Left forelimb (tissue), 1 donor: ENCODE measurements at regions not wholly inside any gene's neighbourhood (a gene's known extent, or its start where the extent isn't known, plus 50 kb on each side); places are given as distances from the start of the nearest gene placed in this dataset.
"Not testable (repeated sequence)": the region's sequence is repeated elsewhere in the genome, so short reads cannot be mapped to it uniquely, and the experiment has no call there.

Source experiments
- DNase-seq: peaks from one replicate; pipeline ENCODE4 v3.0.0-alpha.2; 2018; ENCODE audit warnings: low spot score

DNA sequence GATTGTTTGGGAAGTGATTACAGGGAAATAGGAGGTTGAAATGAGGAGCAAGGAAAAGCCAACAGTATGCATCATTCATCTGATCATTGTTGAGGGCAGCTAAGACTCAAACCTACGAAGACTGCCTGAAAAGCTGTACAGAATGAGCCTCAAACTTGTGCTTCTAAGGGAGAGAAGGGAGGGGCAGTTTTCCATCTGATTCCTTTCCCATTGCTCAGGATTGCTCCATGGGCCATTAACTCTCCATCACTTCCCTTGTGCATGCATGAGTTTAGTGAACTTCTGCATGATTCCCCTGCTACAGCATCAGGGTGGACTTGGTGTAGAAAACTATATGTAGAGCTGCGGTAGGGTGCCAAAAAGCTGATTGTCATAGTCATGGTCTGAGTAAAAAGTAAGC is 742.7 kb upstream of the SLC35B3 start:
- no peak for DNase-seq

DNA sequence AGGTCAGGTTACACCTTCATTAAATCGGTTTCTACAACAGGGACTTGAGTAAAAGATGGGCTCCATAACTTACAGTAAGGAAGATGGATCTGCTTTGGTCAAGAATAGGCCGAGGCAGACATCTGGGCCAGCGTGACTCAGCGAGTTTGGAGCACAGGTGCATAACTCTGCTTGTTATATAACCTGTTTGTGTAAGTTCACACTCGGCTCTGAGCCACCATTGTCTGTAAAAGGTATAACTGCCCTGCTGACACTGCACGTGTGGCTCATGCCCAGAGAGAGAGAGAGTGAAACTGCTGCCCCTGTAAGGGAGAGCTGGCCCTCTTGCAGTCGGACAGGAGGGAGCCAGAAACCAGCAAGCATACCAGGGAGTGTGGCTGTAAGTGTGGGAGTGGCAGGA is 737.9 kb upstream of the SLC35B3 start:
- DNase-seq, result no peak

DNA sequence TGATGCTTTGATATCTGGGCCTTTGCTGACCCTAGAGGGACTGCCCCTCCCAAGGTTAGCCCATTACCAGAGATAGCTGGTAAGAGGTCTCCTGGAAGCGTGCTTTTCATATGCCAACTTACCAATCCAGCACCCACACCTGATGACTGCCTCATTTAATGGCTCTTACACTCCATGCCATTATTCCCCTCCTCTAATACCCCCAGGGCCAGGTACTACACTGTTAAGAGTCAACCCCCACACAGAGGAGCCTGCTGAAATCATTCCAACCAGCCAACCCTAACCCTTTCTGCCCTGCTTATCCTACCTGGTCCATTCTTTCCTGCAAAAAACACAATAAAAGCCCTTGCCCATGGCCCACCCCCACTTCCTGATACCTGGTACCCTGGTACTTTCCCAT is 736.8 kb upstream of the SLC35B3 start:
- no peak for DNase-seq

DNA sequence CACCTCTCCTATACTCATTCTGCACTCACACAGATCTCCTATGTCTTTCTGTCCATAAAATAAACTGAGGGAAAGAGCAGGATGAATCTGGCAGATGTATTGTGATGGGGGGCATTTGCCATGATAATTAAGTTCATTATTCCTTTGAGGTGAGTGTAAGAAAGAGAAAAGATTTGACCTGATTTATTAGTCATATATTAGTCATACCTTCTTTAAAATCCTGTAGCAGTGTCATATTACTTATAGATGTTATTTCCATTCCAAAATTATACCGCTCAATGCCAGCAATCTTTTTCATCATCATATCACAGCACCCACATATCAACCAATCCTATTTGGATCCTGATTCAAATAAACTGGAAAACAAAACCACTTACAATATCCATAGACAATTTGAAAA is 733.3 kb upstream of the SLC35B3 start:
- DNase-seq, result no peak

DNA sequence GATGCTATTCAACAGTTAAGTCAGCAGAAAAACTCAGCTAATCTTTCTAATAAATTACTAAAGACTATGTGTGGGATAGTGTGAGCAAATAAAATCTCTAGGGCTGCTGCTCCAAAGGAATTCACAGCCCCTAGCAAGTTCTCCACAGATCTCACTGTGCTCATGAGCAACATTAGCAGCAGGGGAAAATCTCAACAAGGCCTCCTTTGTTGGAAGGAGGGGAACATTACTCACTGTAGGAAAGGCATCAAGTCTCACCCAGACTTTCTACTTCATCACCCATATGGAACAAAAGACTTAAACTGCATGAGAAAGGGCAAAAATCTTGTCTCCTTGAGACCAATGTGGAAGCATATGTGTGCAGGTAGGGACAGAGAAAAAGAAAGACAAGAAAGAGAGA is 726.4 kb upstream of the SLC35B3 start:
- DNase-seq, result no peak

DNA sequence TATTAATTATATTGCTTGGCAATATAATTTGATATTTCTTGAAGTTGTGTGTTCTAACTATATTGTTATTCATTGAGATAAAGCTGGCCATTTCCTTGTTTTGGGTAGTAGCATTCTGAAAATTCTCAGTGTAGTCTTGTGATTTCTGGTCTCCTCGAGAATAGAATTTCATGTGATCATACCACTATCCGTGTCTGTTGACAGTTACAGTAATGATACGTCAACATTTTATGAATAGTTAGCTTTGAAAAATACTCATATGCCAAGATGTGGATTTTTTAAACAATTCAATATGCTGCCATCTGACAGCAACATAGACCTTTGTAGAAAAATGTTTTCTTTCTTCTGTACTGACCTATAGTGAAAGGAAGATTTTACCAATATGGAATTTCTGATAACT is 723.7 kb upstream of the SLC35B3 start:
- DNase-seq, result no peak

DNA sequence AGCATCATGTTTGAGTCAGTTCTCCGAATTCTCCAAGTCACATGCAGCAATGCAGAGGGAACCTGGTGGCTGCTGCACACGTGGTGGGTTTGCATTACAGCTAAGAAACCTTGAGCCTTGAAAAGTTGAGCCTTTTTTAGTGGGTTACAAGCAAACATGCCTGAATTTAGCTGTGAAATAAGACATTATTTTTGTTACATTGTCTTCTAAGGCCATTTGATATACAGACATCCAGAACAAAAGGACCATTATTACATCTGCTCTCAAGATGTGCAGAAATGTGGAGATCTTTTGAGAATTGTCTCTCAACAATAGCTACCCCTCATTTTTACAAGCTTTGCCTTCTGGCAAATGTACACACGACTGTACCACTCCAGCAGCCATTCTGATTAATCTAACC is 720.5 kb upstream of the SLC35B3 start:
- no peak for DNase-seq

DNA sequence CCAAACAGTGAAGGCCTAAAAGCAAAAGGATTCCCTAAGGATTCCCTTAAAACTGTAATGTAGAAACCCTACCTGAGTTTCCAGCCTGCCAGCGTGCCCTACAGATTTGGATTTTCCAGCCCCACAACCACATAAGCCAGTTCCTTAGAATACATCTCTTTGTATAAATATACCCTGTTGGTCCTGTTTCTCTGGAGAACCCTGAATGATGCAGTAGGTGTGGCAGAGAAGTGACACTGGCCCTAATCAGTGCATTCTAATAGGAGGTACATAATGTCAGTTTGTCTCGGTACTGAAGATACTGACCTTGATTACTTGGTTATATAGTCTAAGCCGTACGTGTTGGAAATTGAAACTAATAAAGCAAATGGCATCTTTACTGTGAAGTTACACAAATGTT is 707.8 kb upstream of the SLC35B3 start:
- DNase-seq, result no peak

DNA sequence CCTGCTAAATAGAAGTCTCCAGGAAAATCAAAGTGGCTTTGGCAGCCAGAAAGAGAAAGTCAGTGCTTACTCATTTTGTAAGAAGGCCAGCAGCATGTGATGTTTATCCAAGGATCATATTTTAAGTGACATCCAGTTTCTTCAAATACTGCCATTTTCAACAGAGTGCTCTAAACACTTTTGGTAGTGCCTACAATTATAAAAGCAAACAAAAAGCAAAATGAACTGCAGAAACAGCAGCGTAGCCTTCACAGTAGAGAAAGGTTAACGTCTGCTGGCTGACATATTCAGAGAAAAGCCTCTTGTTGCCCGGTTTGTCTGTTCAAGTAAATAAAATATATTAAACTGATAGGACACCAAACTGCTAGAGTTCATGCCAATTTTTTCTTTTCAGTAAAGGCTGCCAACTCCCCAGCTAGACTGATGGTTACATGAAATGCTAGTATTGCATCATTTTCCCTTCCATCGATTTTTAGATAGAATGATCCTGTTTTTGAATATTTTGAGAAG is 705.7 kb upstream of the SLC35B3 start:
- no peak for DNase-seq

DNA sequence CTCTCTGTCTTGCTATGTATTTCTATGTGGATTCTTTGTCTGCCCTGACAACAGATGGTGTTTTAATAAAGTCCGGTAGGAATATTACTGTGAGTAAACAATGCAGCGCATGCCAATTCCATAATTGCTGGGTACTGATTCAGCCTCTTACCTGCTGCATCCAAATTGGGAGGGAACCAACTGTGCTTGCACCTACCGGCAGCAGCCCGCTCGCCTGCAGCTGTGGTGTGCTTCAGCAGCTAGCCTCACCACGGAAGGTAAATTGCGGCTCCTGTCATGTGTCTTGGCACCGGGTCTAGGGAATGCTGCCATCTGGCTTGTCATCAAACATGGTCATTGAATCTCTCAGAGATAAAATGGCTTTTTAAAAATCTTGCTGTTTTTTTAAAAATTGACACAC is 704.8 kb upstream of the SLC35B3 start:
- no peak for DNase-seq

DNA sequence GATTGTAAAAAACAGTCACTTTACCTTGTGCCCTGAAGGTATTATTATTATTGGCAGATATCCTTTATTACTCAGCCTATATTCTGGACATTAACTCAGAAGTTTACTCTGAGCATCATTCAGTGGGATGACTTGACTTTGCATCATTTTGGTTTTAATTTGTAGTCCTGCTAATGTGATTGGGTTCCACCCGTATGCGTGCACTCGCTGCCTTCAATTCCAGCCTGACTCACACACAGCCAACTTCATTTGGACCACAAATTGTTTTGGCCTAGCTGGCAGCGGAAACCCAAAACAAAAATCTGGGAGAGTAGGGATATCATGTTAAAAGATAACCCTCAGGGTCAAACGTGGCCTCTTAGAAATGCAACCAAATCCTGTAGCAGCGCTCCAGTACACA is 704.4 kb upstream of the SLC35B3 start:
- no peak for DNase-seq

DNA sequence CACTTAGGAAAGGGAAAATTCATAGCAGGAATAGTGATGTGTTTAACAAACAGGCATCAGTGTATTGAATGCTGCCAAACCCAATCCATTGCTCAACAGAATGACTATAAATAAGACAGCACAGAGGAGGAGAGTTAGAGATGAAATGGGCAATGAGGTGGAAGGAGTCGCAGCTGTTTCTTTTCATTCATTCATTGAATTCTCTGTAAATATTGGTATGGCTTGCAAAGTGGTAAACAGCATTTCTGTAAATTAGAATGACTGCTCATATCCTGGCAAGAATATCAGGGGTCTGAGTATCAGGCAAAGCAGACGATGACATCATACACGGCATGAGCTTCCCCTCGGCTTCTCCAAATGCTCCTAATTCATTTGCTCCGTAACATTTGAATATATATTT is 703.6 kb upstream of the SLC35B3 start:
- no peak for DNase-seq

DNA sequence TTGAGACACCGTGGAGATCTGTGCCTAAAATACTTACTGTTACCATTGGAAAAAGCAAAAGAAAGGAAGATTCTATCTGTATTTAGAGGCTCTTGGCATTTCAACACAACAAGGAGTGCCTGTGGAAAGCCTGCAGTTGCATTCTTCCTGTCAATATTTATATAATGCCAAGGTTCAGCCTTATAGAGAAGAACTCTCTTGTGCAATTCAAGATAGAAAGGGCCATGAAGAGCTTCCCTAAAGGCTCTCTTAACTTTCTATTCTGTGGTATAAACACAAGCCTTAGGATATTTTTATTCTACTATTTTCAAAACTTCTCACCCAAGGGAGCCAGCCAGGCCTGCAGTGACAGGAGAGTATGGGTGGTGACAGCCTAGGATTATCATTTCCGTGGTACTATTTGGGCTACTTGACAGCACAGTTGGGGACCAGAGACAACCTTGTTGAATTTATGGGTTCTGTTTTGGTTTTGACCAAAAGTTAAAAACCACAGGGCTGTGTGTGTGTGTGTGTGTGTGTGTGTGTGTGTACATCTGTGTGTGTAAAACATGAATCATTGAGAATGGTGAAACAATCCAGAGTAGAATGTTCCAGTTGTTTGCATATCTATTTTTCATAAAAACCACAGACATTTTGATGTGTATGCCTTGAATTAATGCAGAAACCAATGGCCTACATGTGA is 700.9 kb upstream of the SLC35B3 start:
- DNase-seq, result no peak

DNA sequence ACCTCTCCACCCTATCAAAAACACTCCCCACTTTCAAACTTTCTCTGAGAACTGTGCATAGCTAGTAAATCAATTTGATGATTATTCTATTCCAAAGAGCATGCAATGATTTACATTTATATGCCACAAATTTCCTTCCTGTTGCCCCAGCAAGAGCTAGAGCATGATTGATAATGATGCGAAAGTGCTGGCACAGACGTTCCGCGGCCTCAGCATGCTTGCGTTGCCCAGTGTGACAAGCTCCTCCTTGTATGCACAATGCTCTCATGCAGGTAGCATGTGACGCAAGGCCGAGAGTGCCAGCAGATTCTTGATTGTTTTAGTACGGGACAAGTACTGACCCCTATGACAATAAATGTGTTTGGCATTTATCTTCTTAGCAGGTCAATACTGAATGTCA is 696.3 kb upstream of the SLC35B3 start:
- no peak for DNase-seq

DNA sequence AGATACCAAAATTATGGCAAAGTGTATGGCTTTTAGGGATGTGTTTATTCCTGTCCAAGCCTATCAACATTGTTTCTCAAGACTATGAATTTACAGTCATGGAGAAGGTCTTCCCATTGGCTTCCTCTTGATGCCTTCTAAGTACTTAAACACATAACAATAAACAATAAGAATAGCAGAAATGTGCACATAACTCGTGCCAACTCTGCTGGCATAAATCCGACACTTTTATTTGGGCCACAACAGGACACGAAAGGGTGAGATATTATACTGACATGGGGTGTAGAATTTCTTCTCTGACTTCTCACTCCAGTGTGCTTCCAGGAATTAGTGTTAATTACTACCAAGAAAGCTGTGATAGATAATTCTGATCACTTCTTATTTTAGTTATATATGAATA is 695.9 kb upstream of the SLC35B3 start:
- no peak for DNase-seq

DNA sequence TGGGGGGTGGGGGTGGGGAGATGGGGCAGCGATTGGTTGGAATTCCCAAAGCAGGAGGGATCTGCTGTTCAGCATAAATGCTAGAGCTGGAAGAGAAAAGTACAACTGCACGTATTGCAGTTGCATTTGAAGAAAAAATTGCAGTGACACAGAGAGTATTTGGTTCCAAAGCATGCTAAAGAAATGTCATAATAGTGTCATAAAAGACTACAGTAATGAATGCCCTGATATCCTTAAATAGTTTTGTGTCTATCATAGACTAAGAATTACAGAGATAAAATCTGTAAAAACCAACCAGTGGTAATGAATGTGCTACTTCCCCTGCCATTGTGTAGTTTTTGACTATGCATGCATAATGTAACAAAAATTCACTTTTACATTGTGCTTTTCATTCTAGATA is 693.6 kb upstream of the SLC35B3 start:
- DNase-seq, result no peak

DNA sequence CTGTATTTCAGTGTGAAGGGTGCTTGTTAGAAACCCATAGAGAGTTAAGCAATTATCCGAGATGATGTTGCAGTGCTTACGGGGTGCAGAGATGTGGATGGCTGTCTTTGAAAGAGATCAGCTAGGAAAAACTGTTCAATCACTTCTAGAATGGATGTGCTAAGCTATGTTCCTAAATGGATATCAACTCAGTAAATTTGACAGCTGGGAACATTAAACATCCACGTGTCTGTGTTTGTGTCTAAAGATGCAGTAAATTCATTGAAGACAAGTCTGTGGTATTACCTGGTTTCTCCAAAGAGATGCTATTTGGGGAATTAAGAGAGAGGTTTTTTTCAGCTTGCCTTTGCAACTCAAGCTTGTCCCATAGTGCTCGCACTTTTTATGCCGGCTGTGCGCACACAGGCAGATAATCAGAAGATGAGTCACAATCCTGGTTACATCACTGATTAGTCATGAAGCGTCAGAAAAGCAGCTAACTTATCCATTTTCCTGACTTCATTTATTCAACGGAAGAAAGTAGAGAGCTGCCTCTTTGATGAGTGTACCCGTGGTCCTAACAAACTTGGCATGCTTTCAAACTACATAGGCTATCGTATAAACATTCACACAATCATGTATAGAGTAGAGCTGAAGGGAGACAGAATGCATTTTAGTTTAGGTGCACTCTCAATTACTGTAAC is 691.7 kb upstream of the SLC35B3 start:
- no peak for DNase-seq

DNA sequence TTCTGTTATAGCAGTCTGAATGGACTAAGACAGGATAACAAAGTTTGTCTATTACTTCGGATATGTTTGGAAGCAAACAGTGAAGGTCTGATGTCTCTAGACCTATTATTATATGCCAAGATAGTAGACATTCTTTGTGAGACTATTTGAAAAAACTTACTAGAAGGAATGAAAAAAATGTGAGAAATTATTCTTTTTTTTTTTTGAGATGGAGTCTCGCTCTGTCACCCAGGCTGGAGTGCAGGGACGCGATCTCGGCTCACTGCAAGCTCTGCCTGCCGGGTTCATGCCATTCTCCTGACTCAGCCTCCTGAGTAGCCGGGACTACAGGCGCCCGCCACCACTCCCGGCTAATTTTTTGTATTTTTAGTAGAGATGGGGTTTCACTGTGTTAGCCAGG is 690.7 kb upstream of the SLC35B3 start:
- DNase-seq, result not testable (repeated sequence)

DNA sequence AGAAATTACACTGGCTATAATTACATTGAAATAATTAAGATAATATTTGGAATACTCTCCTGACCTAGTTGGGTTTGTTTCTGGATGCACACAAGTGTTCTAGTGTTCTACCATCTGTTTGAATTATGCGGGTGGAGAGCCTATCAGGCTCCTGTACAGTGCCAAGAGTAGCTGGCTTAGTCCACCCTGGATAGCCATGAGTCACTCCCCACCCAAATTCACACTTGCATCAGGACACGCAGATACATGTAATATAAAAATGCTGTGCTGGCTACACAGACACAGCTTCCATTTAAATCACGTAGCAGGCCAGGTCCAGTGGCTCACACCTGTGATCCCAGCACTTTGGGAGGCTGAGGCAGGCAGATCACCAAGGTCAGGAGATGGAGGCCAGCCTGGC is 686.2 kb upstream of the SLC35B3 start:
- no peak for DNase-seq

DNA sequence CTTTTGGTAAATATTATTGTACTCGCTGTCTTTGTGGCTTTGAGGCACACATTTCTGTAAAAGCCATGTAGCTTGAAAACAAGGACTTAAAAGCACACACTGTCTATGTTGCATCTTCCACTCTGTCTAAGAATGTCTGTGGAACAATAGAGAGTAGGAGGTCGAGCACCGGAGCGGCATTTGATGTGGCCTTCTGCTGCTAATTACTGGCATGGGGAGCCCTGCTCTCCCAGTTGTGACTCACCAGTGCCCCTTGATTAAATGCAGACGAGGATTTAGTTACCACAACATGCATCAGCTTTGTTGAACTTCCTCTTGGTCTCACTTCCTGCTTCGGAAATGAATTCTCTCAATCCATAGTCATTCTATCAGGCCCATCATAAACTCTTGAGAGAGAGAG is 680.7 kb upstream of the SLC35B3 start:
- DNase-seq, result no peak

DNA sequence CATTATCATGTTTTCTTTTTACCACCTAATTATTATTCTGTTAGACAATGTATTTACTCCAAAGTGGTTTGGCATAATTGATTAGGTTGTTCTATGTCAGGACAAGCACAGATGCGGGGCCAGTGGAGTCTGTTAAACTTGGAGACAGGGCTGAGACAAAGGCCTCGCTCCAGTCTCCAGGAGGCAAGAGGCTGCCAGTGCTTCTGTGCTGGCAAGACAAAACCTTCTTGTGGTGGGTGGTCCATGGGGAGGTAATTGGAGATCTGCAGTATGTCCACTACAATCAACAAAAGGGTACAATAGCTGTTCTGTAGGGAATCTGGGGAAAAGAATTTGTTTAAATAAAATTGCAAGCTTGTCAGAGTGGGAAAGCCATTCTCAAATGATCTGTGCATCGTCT is 677.2 kb upstream of the SLC35B3 start:
- DNase-seq, result no peak

DNA sequence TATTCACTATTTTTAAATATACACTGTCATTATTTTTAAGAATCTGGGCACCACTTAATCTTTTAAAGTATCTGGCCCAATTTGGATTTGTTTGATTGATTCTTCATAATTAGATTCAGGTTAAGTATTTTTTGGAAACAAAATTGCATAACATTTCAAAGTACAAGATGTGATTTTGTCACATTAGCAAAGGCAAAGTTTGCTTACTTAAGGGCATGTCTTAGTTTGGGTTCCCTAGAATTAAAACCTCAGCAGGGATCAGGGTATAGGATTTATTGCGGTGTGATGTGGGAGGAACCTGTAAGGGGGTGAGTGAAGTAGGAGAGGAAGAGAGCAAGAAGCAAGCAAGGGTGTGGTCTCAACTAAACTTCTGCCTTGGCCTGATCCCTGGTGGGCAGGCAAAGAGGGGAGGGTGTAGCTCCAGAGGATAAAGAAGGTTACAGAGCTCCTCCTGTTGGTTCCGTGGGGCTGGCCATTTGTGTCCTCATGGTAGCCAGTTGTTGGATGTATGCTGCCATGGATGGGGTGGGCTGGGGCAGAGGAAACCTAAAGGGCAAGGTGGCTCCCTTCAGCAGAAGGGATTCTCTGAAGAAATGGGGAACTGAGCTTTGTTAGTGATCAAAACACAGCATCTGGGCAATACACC is 668.7 kb upstream of the SLC35B3 start:
- DNase-seq, result no peak

DNA sequence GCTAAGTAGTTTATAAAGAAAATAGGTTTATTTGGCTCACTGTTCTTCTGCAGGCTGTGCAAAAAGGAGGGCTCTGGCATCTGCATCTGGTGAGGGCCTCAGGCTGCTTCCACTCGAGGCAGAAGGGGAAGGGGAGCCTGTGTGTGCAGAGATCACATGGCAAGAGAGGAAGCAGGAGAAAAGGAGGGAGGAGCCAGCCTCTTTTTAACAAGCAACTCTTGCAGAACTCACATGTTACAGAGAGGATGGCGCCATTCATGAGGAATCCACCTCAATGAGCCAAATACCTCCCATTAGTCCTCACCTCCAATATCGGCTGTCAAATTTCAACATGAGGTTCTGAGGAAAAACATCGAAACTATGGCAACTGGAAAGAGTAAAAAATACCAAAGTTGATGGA is 666.6 kb upstream of the SLC35B3 start:
- no peak for DNase-seq
